GM19463 (cell line): ENCODE measurements at regions not wholly inside any gene's neighbourhood (a gene's known extent, or its start where the extent isn't known, plus 50 kb on each side); places are given as distances from the start of the nearest gene placed in this dataset.
A peak's percentile ranks its signal among the peaks of the same experiment; 100 is the strongest.

ENCODE experiments used
- ATAC-seq: cut with Tn5 transposase; IDR thresholded peaks from one replicate; pipeline ENCODE4 v1.9.1; 2021; ENCODE audit warnings: mild to moderate bottlenecking, moderate library complexity; ENCODE audit not compliant: unreplicated experiment

- ATAC-seq, result no peak
Measured at GRCh38 chr13:60282186-60282585, 114.8 kb upstream of the TDRD3 start.

- ATAC-seq, result no peak
Measured at GRCh38 chr13:60282708-60283107, 114.3 kb upstream of the TDRD3 start.

GRCh38 chr13:60286707-60287106 is 110.3 kb upstream of the TDRD3 start:
- ATAC-seq, result no peak

GRCh38 chr13:60288569-60288968 is 108.5 kb upstream of the TDRD3 start:
- ATAC-seq, result no peak

GRCh38 chr13:60303166-60303565 is 93.9 kb upstream of the TDRD3 start:
- ATAC-seq, result no peak

- ATAC-seq, result no peak
Measured at GRCh38 chr13:60311527-60311926, 85.5 kb upstream of the TDRD3 start.

GRCh38 chr13:60312851-60313505 is 84.0 kb upstream of the TDRD3 start:
- no peak for ATAC-seq

GRCh38 chr13:60318186-60318585 is 78.8 kb upstream of the TDRD3 start:
- ATAC-seq, result no peak

- no peak for ATAC-seq
Measured at GRCh38 chr13:60324131-60324530, 72.9 kb upstream of the TDRD3 start.

GRCh38 chr13:60326273-60326672 is 70.7 kb upstream of the TDRD3 start:
- no peak for ATAC-seq

GRCh38 chr13:60327511-60327910 is 69.5 kb upstream of the TDRD3 start:
- ATAC-seq, result no peak

- ATAC-seq, result no peak
Measured at GRCh38 chr13:60328073-60328472, 68.9 kb upstream of the TDRD3 start.

GRCh38 chr13:60329221-60329923 is 67.6 kb upstream of the TDRD3 start:
- peak; percentile 72 for ATAC-seq

GRCh38 chr13:60331249-60332012 is 65.6 kb upstream of the TDRD3 start:
- ATAC-seq, result no peak

GRCh38 chr13:60332682-60333081 is 64.3 kb upstream of the TDRD3 start:
- ATAC-seq, result no peak

- no peak for ATAC-seq
Measured at GRCh38 chr13:60334310-60334709, 62.7 kb upstream of the TDRD3 start.

GRCh38 chr13:60335531-60335930 is 61.5 kb upstream of the TDRD3 start:
- ATAC-seq, result no peak

- no peak for ATAC-seq
Measured at GRCh38 chr13:60338754-60339153, 58.3 kb upstream of the TDRD3 start.

- ATAC-seq, result no peak
Measured at GRCh38 chr13:60343978-60344377, 53.0 kb upstream of the TDRD3 start.

- ATAC-seq, result no peak
Measured at GRCh38 chr13:60347174-60347573, 49.8 kb upstream of the TDRD3 start.
